HG03460 (cell line): ENCODE measurements at regions not wholly inside any gene's neighbourhood (a gene's known extent, or its start where the extent isn't known, plus 50 kb on each side); places are given as distances from the start of the nearest gene placed in this dataset.

Experiments used
- ATAC-seq: cut with Tn5 transposase; IDR thresholded peaks from one replicate; pipeline ENCODE4 v1.9.1; 2021; ENCODE audit not compliant: unreplicated experiment

GRCh38 chr15:47650564-47650963, 66.7 kb upstream of the SEMA6D start:
- no peak for ATAC-seq

GRCh38 chr15:47652328-47652727, 65.0 kb upstream of the SEMA6D start:
- no peak for ATAC-seq

GRCh38 chr15:47652844-47653243, 64.5 kb upstream of the SEMA6D start:
- no peak for ATAC-seq

GRCh38 chr15:47661661-47662180, 55.6 kb upstream of the SEMA6D start:
- ATAC-seq = no peak

- no peak for ATAC-seq
These were observed 54.2 kb upstream of the SEMA6D start for GRCh38 chr15:47663101-47663500.
